ENCODE measurements at regions not wholly inside any gene's neighbourhood (a gene's known extent, or its start where the extent isn't known, plus 50 kb on each side); places are given as distances from the start of the nearest gene placed in this dataset.

DNA sequence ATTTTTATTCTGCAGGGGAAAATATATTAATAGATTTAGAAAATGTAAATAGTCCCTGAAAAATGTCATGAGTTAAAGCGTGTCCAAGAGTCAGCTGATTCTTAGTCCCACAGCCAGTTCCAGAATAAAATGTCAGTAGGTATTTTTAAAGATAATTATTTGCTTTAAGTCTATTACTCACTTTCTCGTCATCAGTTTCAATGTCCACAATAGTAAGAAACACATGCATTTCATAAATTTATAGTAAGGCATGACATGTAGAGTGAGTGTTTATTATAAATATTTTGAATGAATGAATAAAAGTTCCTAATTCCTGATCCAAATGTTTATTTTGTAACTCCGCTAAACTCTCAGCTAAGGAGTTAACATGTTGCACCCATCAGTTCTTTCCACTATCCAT lies 1044.0 kb upstream of the PIK3C3 start:
- TF ChIP-seq, protein P1, sequence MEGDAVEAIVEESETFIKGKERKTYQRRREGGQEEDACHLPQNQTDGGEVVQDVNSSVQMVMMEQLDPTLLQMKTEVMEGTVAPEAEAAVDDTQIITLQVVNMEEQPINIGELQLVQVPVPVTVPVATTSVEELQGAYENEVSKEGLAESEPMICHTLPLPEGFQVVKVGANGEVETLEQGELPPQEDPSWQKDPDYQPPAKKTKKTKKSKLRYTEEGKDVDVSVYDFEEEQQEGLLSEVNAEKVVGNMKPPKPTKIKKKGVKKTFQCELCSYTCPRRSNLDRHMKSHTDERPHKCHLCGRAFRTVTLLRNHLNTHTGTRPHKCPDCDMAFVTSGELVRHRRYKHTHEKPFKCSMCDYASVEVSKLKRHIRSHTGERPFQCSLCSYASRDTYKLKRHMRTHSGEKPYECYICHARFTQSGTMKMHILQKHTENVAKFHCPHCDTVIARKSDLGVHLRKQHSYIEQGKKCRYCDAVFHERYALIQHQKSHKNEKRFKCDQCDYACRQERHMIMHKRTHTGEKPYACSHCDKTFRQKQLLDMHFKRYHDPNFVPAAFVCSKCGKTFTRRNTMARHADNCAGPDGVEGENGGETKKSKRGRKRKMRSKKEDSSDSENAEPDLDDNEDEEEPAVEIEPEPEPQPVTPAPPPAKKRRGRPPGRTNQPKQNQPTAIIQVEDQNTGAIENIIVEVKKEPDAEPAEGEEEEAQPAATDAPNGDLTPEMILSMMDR (IDR thresholded peaks at IDR 0.05): no peak
- TF ChIP-seq POLR2A (IDR thresholded peaks at IDR 0.05): no peak
- TF ChIP-seq POLR2AphosphoS5 (IDR thresholded peaks at IDR 0.05): no peak
